ENCODE measurements at regions not wholly inside any gene's neighbourhood (a gene's known extent, or its start where the extent isn't known, plus 50 kb on each side); places are given as distances from the start of the nearest gene placed in this dataset.

- no peak for TF ChIP-seq CTCF (IDR thresholded peaks at IDR 0.05)
- Histone ChIP-seq H3K4me1 (ENCODE audit: control insufficient read depth in 1 of 2, low read depth in 2 of 2) (no peaks in the 10 kb centered on the region), H3K4me3 (no peak overlapping the region), H3K27me3 (replicated peaks; ENCODE audit: insufficient read depth) (no peaks in the 10 kb centered on the region), H3K9me3 (no peaks in the 10 kb centered on the region), H3K27ac (no peak overlapping the region), H3K36me3 (no peaks in the 10 kb centered on the region)
- DNase-seq (ENCODE audit: low spot score) (no peak), ATAC-seq (ENCODE audit: insufficient number of reproducible peaks, low FRiP score, low read depth) (no peak)
Measured at GRCh38 chr18:39296293-39296888, 1730.8 kb upstream of the CELF4 start.

- no peak overlapping the region for H3K27ac ChIP-seq
Measured at GRCh38 chr18:39276764-39277163, 1711.2 kb upstream of the CELF4 start.

GRCh38 chr18:39274535-39274934 is 1708.9 kb upstream of the CELF4 start:
- DNase-seq (ENCODE audit: low spot score) (no peak), ATAC-seq (ENCODE audit: insufficient number of reproducible peaks, low FRiP score, low read depth) (no peak)
- H3K27me3 ChIP-seq (replicated peaks; ENCODE audit: insufficient read depth), result no peaks in the 10 kb centered on the region
- H3K4me3 ChIP-seq, result no peak overlapping the region
- no peaks in the 10 kb centered on the region for H3K36me3 ChIP-seq
- no peak overlapping the region for H3K27ac ChIP-seq
- no peak for TF ChIP-seq CTCF (IDR thresholded peaks at IDR 0.05)
- H3K9me3 ChIP-seq, result no peaks in the 10 kb centered on the region
- H3K4me1 ChIP-seq (ENCODE audit: control insufficient read depth in 1 of 2, low read depth in 2 of 2), result no peaks in the 10 kb centered on the region

More at GRCh38 chr18:39276764-39277163, 1711.2 kb upstream of the CELF4 start:
- H3K4me3 ChIP-seq, result no peak overlapping the region
- no peaks in the 10 kb centered on the region for H3K4me1 ChIP-seq (ENCODE audit: control insufficient read depth in 1 of 2, low read depth in 2 of 2)
- no peak for TF ChIP-seq CTCF (IDR thresholded peaks at IDR 0.05)
- H3K9me3 ChIP-seq, result no peaks in the 10 kb centered on the region
- DNase-seq (ENCODE audit: low spot score) (no peak), ATAC-seq (ENCODE audit: insufficient number of reproducible peaks, low FRiP score, low read depth) (no peak)
- no peaks in the 10 kb centered on the region for H3K36me3 ChIP-seq
- no peaks in the 10 kb centered on the region for H3K27me3 ChIP-seq (replicated peaks; ENCODE audit: insufficient read depth)

GRCh38 chr18:39272230-39272629 is 1706.6 kb upstream of the CELF4 start:
- no peak for ATAC-seq (ENCODE audit: insufficient number of reproducible peaks, low FRiP score, low read depth)
- H3K27ac ChIP-seq, result no peak overlapping the region
- TF ChIP-seq CTCF (IDR thresholded peaks at IDR 0.05), result no peak
- H3K4me1 ChIP-seq (ENCODE audit: control insufficient read depth in 1 of 2, low read depth in 2 of 2), result no peaks in the 10 kb centered on the region
- no peak overlapping the region for H3K4me3 ChIP-seq
- no peaks in the 10 kb centered on the region for H3K9me3 ChIP-seq
- H3K36me3 ChIP-seq, result no peaks in the 10 kb centered on the region
- DNase-seq (ENCODE audit: low spot score), result no peak
- H3K27me3 ChIP-seq (replicated peaks; ENCODE audit: insufficient read depth), result no peaks in the 10 kb centered on the region

GRCh38 chr18:39271654-39272053 is 1706.1 kb upstream of the CELF4 start:
- no peaks in the 10 kb centered on the region for H3K4me1 ChIP-seq (ENCODE audit: control insufficient read depth in 1 of 2, low read depth in 2 of 2)
- no peaks in the 10 kb centered on the region for H3K27me3 ChIP-seq (replicated peaks; ENCODE audit: insufficient read depth)
- no peak overlapping the region for H3K4me3 ChIP-seq
- no peak overlapping the region for H3K27ac ChIP-seq
- TF ChIP-seq CTCF (IDR thresholded peaks at IDR 0.05), result no peak
- DNase-seq (ENCODE audit: low spot score), result no peak
- ATAC-seq (ENCODE audit: insufficient number of reproducible peaks, low FRiP score, low read depth), result no peak
- no peaks in the 10 kb centered on the region for H3K9me3 ChIP-seq
- no peaks in the 10 kb centered on the region for H3K36me3 ChIP-seq
